ENCODE measurements at regions not wholly inside any gene's neighbourhood (a gene's known extent, or its start where the extent isn't known, plus 50 kb on each side); places are given as distances from the start of the nearest gene placed in this dataset.
"Not testable (repeated sequence)": the region's sequence is repeated elsewhere in the genome, so short reads cannot be mapped to it uniquely, and the experiment has no call there.

DNA sequence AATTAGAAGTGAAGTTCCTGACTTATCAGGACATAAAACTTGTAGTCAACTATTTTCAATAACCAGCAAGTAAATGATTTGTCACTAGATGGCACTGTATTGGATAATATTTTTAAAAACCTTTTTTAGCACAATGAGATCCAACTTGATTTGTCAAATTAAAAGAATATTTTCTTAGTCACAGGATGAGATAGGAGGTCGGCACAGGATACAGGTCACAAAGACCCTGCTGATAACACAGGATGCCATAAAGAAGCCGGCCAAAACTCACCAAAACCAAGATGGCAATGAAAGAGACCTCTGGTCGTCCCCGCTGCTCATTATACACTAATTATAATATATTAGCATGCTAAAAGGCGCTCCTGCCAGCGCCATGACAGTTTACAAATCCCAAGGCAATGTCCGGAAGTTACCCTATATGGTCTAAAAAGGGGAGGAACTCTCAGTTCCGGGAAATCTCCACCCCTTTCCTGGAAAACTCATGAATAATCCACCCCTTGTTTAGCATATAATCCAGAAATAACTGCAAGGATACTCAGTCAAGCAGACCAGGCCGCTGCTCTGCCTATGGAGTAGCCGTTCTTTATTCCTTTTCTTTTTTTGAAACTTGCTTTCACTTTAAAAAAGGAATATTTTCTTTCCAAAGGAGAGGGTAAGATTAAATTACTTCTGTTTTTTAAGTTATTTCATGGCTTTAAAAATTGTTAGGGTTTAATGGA lies 255.7 kb upstream of the MKLN1 start:
- Mint-ChIP-seq H3K27me3 (no peaks in the 10 kb centered on the region), H3K4me1 (peaks cover 46 to 68% of the 10 kb centered on the region in 2 donors), H3K4me3 (no peak overlapping the region), H3K27ac (no peak overlapping the region), H3K36me3 (peaks cover 30 to 46% of the 10 kb centered on the region in 2 donors), H3K9me3 (no peaks in the 10 kb centered on the region)
- DNase-seq = no peak
- ATAC-seq (replicated peaks) = no peak

DNA sequence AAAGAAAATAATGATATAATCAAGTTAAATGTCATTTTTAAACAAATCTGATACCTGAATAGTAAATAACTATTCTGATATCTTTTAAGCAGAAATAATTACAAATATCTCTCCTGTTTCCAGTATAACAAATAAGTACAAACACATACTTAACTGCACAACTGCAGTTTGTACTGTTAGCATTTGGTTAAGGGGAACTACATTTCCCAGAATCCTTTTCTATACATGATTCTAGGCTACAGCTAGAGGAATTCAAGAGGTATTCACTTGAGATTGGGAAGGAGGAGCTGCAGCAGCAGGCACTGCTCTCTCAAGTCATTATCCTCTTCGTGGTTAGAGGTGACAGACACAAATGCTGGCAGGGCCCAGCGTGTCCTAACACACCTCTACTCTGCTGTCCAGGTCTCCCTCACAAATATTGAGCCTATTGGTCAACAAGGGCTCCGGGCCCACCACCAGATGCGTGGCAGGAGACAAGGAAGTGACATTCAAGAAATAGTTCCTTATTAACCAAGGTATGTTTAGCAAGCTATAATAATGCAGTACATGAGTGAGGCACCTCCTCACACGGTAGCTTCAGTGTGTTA lies 255.1 kb upstream of the MKLN1 start:
- no peak overlapping the region for H3K4me3 Mint-ChIP-seq
- peaks cover 26 to 42% of the 10 kb centered on the region in 2 donors for H3K36me3 Mint-ChIP-seq
- ATAC-seq (replicated peaks) = peak in 1 of 2 donors; percentile 26

DNA sequence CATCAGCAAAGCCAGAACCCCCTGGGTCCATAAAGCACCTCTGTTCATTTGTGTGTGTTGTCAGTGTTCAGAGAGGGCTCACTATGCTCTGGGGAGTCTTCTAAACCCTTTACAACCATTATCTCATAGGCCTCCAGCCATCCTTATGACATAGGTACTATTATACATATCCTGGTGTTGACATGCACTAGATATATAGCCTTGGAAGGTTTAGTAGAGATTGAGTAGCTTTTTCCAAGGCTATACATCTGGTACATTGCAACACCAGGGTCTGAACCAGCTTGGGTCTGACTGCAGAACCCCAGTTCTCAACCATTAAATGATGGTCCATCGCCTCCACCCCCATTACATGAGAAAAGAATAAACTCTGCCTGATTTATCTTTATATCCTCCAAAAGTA lies 253.6 kb upstream of the MKLN1 start:
- Mint-ChIP-seq H3K36me3 (peaks cover 26 to 42% of the 10 kb centered on the region in 2 donors), H3K9me3 (no peaks in the 10 kb centered on the region), H3K4me1 (peaks cover 32 to 48% of the 10 kb centered on the region in 2 donors), H3K27me3 (no peaks in the 10 kb centered on the region), H3K4me3 (no peak overlapping the region), H3K27ac (no peak overlapping the region)
- no peak for DNase-seq
- ATAC-seq (replicated peaks) = no peak

More for the DNA sequence above, 255.1 kb upstream of the MKLN1 start:
- peaks cover 42 to 62% of the 10 kb centered on the region in 2 donors for H3K4me1 Mint-ChIP-seq
- no peaks in the 10 kb centered on the region for H3K27me3 Mint-ChIP-seq
- no peak overlapping the region for H3K27ac Mint-ChIP-seq
- DNase-seq = no peak
- H3K9me3 Mint-ChIP-seq = no peaks in the 10 kb centered on the region

DNA sequence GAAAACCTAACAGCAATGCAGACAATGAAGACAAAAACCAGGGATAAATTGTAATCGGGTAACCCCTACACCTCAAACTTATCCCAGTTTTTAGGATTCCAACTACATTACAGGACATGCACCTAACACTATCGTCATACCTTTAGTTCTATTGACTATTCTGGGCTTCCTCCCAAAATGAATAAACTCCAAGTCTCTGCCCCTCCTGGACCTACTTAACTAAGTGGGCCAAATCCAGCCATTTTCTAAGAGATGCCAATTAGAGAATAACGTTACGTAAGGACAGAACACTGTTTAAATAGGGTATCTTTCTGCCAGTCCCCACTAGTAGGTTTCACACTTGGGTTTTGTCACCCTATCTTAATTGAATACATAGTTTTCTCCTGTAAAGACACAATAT lies 253.1 kb upstream of the MKLN1 start:
- H3K27ac Mint-ChIP-seq = no peak overlapping the region
- no peaks in the 10 kb centered on the region for H3K9me3 Mint-ChIP-seq
- H3K4me1 Mint-ChIP-seq = peaks cover 29 to 42% of the 10 kb centered on the region in 2 donors
- ATAC-seq (replicated peaks) (no peak), DNase-seq (no peak)
- H3K4me3 Mint-ChIP-seq = no peak overlapping the region
- H3K36me3 Mint-ChIP-seq = peaks cover 23 to 38% of the 10 kb centered on the region in 2 donors
- H3K27me3 Mint-ChIP-seq = no peaks in the 10 kb centered on the region

- Mint-ChIP-seq H3K27ac (peak overlapping the region; percentile 85), H3K4me1 (peaks cover 26 to 41% of the 10 kb centered on the region in 2 donors), H3K9me3 (no peaks in the 10 kb centered on the region), H3K36me3 (peaks cover 23 to 38% of the 10 kb centered on the region in 2 donors), H3K4me3 (no peak overlapping the region), H3K27me3 (no peaks in the 10 kb centered on the region)
- DNase-seq = no peak
- no peak for ATAC-seq (replicated peaks)
Measured at GRCh38 chr7:131075406-131075805, 252.3 kb upstream of the MKLN1 start.

DNA sequence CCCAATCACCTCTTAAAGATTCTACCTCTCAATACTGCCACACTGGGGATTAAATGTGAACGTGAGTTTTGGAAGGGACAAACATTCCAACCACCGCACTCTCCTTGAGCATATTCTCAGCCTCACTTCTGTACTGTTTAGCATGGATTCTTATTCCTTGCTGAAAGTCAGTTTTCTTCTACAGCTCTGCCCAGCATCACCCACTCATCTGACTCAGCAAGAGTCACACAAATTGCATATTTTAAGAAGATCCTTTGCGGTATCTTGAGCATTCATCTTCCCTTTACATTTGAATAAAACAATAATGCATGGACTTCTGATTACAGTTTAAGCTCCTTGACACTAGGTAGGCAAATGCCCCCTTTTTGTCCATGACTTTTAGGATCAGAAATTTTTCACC lies 251.6 kb upstream of the MKLN1 start:
- DNase-seq (no peak), ATAC-seq (replicated peaks) (no peak)
- Mint-ChIP-seq H3K4me3 (no peak overlapping the region), H3K36me3 (peaks cover 23 to 38% of the 10 kb centered on the region in 2 donors), H3K4me1 (peaks cover 26 to 41% of the 10 kb centered on the region in 2 donors), H3K27me3 (no peaks in the 10 kb centered on the region), H3K9me3 (no peaks in the 10 kb centered on the region), H3K27ac (peak overlapping the region; percentile 0)

- peaks cover 23 to 38% of the 10 kb centered on the region in 2 donors for H3K36me3 Mint-ChIP-seq
- H3K4me1 Mint-ChIP-seq = peaks cover 28 to 41% of the 10 kb centered on the region in 2 donors
- no peak overlapping the region for H3K27ac Mint-ChIP-seq
- DNase-seq (no peak), ATAC-seq (replicated peaks) (no peak)
- H3K27me3 Mint-ChIP-seq = no peaks in the 10 kb centered on the region
- no peak overlapping the region for H3K4me3 Mint-ChIP-seq
- no peaks in the 10 kb centered on the region for H3K9me3 Mint-ChIP-seq
Measured at GRCh38 chr7:131076711-131077181, 250.9 kb upstream of the MKLN1 start.

DNA sequence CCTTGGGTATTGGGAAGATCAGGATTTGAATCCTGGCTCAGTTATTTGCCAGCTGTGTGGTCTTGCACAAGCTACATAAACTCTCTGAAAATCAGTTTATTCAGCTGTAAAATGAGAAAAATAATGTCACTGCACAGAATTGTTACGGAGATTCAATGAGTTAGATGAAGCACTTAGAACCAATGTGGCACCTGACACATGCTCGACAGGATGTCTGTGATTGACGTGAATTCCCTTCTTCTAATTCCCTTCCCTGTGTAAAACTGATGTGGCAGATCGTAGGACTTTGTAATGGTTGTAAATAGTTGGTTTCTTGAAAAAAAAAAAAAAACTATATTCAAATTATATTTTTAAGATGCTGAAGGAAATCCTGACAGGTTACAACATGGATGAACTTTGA lies 249.9 kb upstream of the MKLN1 start:
- DNase-seq (no peak), ATAC-seq (replicated peaks) (no peak)
- H3K9me3 Mint-ChIP-seq = no peaks in the 10 kb centered on the region
- H3K36me3 Mint-ChIP-seq = peaks cover 31 to 42% of the 10 kb centered on the region in 2 donors
- no peak overlapping the region for H3K4me3 Mint-ChIP-seq
- H3K4me1 Mint-ChIP-seq = peaks cover 32 to 48% of the 10 kb centered on the region in 2 donors
- no peak overlapping the region for H3K27ac Mint-ChIP-seq
- H3K27me3 Mint-ChIP-seq = no peaks in the 10 kb centered on the region

- DNase-seq = no peak
- ATAC-seq (replicated peaks) = no peak
- H3K27ac Mint-ChIP-seq = no peak overlapping the region
- no peaks in the 10 kb centered on the region for H3K9me3 Mint-ChIP-seq
- no peak overlapping the region for H3K4me3 Mint-ChIP-seq
- H3K27me3 Mint-ChIP-seq = no peaks in the 10 kb centered on the region
- peaks cover 29 to 37% of the 10 kb centered on the region in 2 donors for H3K36me3 Mint-ChIP-seq
- peaks cover 26 to 40% of the 10 kb centered on the region in 2 donors for H3K4me1 Mint-ChIP-seq
Measured at GRCh38 chr7:131080754-131081153, 246.9 kb upstream of the MKLN1 start.

GRCh38 chr7:131081308-131081707 lies 246.4 kb upstream of the MKLN1 start:
- no peaks in the 10 kb centered on the region for H3K27me3 Mint-ChIP-seq
- H3K27ac Mint-ChIP-seq = no peak overlapping the region
- no peak for DNase-seq
- H3K36me3 Mint-ChIP-seq = peaks cover 24 to 32% of the 10 kb centered on the region in 2 donors
- no peaks in the 10 kb centered on the region for H3K9me3 Mint-ChIP-seq
- H3K4me1 Mint-ChIP-seq = peaks cover 21 to 36% of the 10 kb centered on the region in 2 donors
- ATAC-seq (replicated peaks) = no peak
- no peak overlapping the region for H3K4me3 Mint-ChIP-seq

GRCh38 chr7:131083781-131084180 lies 243.9 kb upstream of the MKLN1 start:
- H3K36me3 Mint-ChIP-seq = peaks cover 25 to 35% of the 10 kb centered on the region in 2 donors
- H3K27ac Mint-ChIP-seq = peak overlapping the region; percentile 68
- H3K27me3 Mint-ChIP-seq = no peaks in the 10 kb centered on the region
- no peak for ATAC-seq (replicated peaks)
- H3K4me1 Mint-ChIP-seq = peaks cover 25 to 42% of the 10 kb centered on the region in 2 donors
- H3K9me3 Mint-ChIP-seq = no peaks in the 10 kb centered on the region
- no peak for DNase-seq
- H3K4me3 Mint-ChIP-seq = no peak overlapping the region

DNA sequence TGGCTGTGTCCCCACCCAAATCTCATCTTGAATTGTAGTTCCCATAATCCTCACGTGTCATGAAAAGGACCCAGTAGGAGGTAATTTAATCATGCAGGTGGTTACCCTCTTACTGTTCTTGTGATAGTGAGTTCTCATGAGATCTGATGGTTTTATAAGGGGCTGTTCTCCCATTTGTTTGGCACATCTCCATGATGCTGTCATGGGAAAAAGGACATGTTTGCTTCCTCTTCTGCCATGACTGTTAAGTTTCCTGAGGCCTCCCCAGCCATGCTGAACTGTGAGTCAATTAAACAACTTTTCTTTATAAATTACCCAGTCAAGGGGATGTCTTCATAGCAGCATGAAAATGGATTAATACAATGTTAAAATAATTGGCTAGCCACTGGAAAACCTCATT lies 243.3 kb upstream of the MKLN1 start:
- not testable (repeated sequence) for H3K4me3 Mint-ChIP-seq; H3K9me3 Mint-ChIP-seq; DNase-seq; ATAC-seq (replicated peaks); H3K27ac Mint-ChIP-seq; H3K27me3 Mint-ChIP-seq
- Mint-ChIP-seq H3K36me3 (peaks cover 26 to 38% of the 10 kb centered on the region in 2 donors), H3K4me1 (peaks cover 26 to 45% of the 10 kb centered on the region in 2 donors)

GRCh38 chr7:131087756-131088658 lies 239.7 kb upstream of the MKLN1 start:
- Mint-ChIP-seq H3K36me3 (peaks cover 31 to 42% of the 10 kb centered on the region in 2 donors), H3K27ac (peak overlapping the region; percentile 54)

GRCh38 chr7:131090188-131090587 lies 237.5 kb upstream of the MKLN1 start:
- Mint-ChIP-seq H3K27me3 (no peaks in the 10 kb centered on the region), H3K9me3 (peaks cover 0 to 2% of the 10 kb centered on the region in 2 donors), H3K36me3 (peaks cover 35 to 42% of the 10 kb centered on the region in 2 donors), H3K27ac (no peak overlapping the region), H3K4me3 (no peak overlapping the region), H3K4me1 (peaks cover 38 to 81% of the 10 kb centered on the region in 2 donors)
- peak; percentile 76 to 80 for ATAC-seq (replicated peaks)
- no peak for DNase-seq

More at GRCh38 chr7:131087756-131088658, 239.7 kb upstream of the MKLN1 start:
- DNase-seq = no peak
- H3K27me3 Mint-ChIP-seq = no peaks in the 10 kb centered on the region
- ATAC-seq (replicated peaks) = no peak
- peaks cover 35 to 71% of the 10 kb centered on the region in 2 donors for H3K4me1 Mint-ChIP-seq
- no peak overlapping the region for H3K4me3 Mint-ChIP-seq
- peaks cover 0 to 2% of the 10 kb centered on the region in 2 donors for H3K9me3 Mint-ChIP-seq

Measured in stimulated activated naive B cell treated with anti-CD40 and anti-IgM and Interleukin-4, amounts not matched to agents 10 μg/mL and 1 μg/mL and 100 μg/mL, for 72 hours (primary cell).